ENCODE measurements at regions not wholly inside any gene's neighbourhood (a gene's known extent, or its start where the extent isn't known, plus 50 kb on each side); places are given as distances from the start of the nearest gene placed in this dataset.

DNA sequence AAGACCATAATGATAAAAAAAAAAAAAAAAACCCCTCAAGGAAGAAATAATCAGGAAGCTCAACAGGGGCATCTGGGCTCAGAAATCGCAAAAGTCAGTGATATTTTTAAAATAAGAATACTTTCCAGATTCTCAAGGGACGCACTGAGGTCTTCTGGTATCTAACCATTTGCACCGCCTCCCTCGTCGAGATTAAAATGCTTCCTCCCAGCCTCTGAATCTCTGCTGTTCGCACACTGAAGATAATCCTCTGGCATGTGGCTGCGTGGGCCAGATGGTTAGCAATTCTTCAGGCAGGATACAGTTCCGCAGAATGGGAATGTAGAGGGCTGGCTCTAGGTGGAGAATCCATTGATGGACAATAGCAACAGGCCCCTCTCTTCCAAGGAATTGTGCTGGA lies 211.7 kb upstream of the CDH5 start:
- DNase-seq (ENCODE audit: low read depth) (no peak), FAIRE-seq (no peak)
- Mint-ChIP-seq H3K36me3 (ENCODE audit: low read depth, unreplicated experiment) (no peaks in the 10 kb centered on the region), H3K4me1 (ENCODE audit: low read depth, unreplicated experiment) (peaks cover 25% of the 10 kb centered on the region), H3K4me3 (ENCODE audit: unreplicated experiment) (no peak overlapping the region), H3K27ac (ENCODE audit: unreplicated experiment) (no peak overlapping the region), H3K27me3 (ENCODE audit: low read depth, unreplicated experiment) (peaks cover 6% of the 10 kb centered on the region), H3K9me3 (ENCODE audit: unreplicated experiment) (no peaks in the 10 kb centered on the region)
- H3K4me2 ChIP-seq (ENCODE audit: low read length): no peak overlapping the region
- H3K36me3 ChIP-seq (ENCODE audit: insufficient read depth, low read length): no peaks in the 10 kb centered on the region
- peaks cover 25% of the 10 kb centered on the region for H3K4me1 ChIP-seq (ENCODE audit: insufficient read depth, low read length)
- no peak for TF ChIP-seq EZH2 (IDR thresholded peaks at IDR 0.05; ENCODE audit: insufficient read depth, low read length)
- TF ChIP-seq, protein P1, sequence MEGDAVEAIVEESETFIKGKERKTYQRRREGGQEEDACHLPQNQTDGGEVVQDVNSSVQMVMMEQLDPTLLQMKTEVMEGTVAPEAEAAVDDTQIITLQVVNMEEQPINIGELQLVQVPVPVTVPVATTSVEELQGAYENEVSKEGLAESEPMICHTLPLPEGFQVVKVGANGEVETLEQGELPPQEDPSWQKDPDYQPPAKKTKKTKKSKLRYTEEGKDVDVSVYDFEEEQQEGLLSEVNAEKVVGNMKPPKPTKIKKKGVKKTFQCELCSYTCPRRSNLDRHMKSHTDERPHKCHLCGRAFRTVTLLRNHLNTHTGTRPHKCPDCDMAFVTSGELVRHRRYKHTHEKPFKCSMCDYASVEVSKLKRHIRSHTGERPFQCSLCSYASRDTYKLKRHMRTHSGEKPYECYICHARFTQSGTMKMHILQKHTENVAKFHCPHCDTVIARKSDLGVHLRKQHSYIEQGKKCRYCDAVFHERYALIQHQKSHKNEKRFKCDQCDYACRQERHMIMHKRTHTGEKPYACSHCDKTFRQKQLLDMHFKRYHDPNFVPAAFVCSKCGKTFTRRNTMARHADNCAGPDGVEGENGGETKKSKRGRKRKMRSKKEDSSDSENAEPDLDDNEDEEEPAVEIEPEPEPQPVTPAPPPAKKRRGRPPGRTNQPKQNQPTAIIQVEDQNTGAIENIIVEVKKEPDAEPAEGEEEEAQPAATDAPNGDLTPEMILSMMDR (IDR thresholded peaks at IDR 0.05; ENCODE audit: insufficient read depth, low read depth, low read length): no peak
- no peak overlapping the region for H3K4me3 ChIP-seq (ENCODE audit: insufficient read depth, low read depth, low read length)
- no peak overlapping the region for H3K27ac ChIP-seq (ENCODE audit: low read depth, low read length)
- no peaks in the 10 kb centered on the region for H4K20me1 ChIP-seq (ENCODE audit: insufficient read depth, low read length)
- no peak overlapping the region for H2AFZ ChIP-seq (ENCODE audit: low read depth, low read length)
- no peaks in the 10 kb centered on the region for H3K27me3 ChIP-seq (ENCODE audit: insufficient read depth, low read length)
- no peaks in the 10 kb centered on the region for H3K79me2 ChIP-seq (ENCODE audit: insufficient read depth, low read length)
- H3K9me3 ChIP-seq (ENCODE audit: insufficient read depth, low read depth, low read length): no peaks in the 10 kb centered on the region
- H3K9ac ChIP-seq (ENCODE audit: low read length): no peak overlapping the region

DNA sequence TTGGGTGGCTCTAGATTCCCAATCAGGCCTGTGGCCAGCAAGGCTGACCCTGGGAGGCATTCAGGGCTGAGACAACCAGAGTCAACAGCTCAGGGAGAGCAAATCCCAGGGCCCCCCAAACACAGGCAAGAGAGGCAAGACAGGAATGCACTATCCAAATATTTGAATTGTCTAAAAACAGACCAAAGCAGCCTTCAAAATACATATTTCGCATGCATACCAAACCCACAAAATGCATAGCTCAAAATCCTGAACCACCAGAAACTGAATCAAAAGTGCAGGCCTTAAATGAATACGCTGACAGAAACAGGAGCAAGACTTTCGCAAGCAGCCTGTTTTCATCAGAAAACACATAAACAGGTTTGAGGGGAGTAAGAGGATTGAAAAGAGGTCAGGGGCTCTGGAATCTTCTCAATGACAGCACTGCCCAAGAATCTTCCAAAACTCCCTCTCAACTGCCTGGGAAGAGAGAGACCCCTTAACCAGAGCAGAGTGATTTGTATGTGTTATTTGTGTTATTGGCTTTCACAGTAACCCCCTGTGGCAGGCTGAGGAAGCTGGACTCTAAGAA lies 213.6 kb upstream of the CDH5 start:
- peak overlapping the region; percentile 93 for H3K27ac Mint-ChIP-seq (ENCODE audit: unreplicated experiment)
- H3K4me3 Mint-ChIP-seq (ENCODE audit: unreplicated experiment): no peak overlapping the region
- H3K27me3 Mint-ChIP-seq (ENCODE audit: low read depth, unreplicated experiment): peaks cover 9% of the 10 kb centered on the region
- DNase-seq (ENCODE audit: low read depth) (peak; percentile 92), FAIRE-seq (peak; percentile 34)
- Histone ChIP-seq H3K9ac (ENCODE audit: low read length) (peak overlapping the region; percentile 64), H2AFZ (ENCODE audit: low read depth, low read length) (no peak overlapping the region), H3K36me3 (ENCODE audit: insufficient read depth, low read length) (no peaks in the 10 kb centered on the region), H3K27me3 (ENCODE audit: insufficient read depth, low read length) (no peaks in the 10 kb centered on the region), H3K9me3 (ENCODE audit: insufficient read depth, low read depth, low read length) (no peaks in the 10 kb centered on the region), H3K79me2 (ENCODE audit: insufficient read depth, low read length) (no peaks in the 10 kb centered on the region), H4K20me1 (ENCODE audit: insufficient read depth, low read length) (no peaks in the 10 kb centered on the region), H3K4me2 (ENCODE audit: low read length) (peak overlapping the region; percentile 65), H3K4me3 (ENCODE audit: insufficient read depth, low read depth, low read length) (no peak overlapping the region), H3K27ac (ENCODE audit: low read depth, low read length) (peak overlapping the region; percentile 78), H3K4me1 (ENCODE audit: insufficient read depth, low read length) (peaks cover 25% of the 10 kb centered on the region)
- TF ChIP-seq, protein P1 (IDR thresholded peaks at IDR 0.05; ENCODE audit: insufficient read depth, low read depth, low read length): no peak
- TF ChIP-seq EZH2 (IDR thresholded peaks at IDR 0.05; ENCODE audit: insufficient read depth, low read length): no peak
- H3K36me3 Mint-ChIP-seq (ENCODE audit: low read depth, unreplicated experiment): no peaks in the 10 kb centered on the region
- peaks cover 25% of the 10 kb centered on the region for H3K4me1 Mint-ChIP-seq (ENCODE audit: low read depth, unreplicated experiment)
- no peaks in the 10 kb centered on the region for H3K9me3 Mint-ChIP-seq (ENCODE audit: unreplicated experiment)

DNA sequence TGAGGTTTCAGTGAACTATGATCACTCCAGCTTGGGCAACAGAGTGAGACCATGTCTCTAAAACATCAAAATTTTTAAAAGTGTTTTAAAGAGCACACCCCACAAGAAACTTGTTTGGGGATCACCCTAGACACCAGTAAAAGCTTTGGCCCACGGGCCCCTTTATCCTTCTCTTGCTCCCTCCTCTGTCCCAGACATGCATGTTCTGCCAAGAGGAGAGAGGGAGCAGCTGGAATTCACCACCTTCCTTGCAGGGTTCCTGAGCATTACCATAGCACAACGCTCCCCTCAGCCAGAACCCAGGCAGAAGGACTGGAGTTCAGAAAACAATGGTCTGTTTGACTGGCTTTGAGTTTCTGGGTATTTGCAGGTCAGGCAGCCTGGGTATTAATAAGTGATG lies 214.3 kb upstream of the CDH5 start:
- FAIRE-seq: no peak
- Mint-ChIP-seq H3K27ac (ENCODE audit: unreplicated experiment) (peak overlapping the region; percentile 88), H3K36me3 (ENCODE audit: low read depth, unreplicated experiment) (no peaks in the 10 kb centered on the region), H3K4me3 (ENCODE audit: unreplicated experiment) (no peak overlapping the region), H3K4me1 (ENCODE audit: low read depth, unreplicated experiment) (peaks cover 25% of the 10 kb centered on the region), H3K9me3 (ENCODE audit: unreplicated experiment) (no peaks in the 10 kb centered on the region), H3K27me3 (ENCODE audit: low read depth, unreplicated experiment) (peaks cover 11% of the 10 kb centered on the region)
- Histone ChIP-seq H3K36me3 (ENCODE audit: insufficient read depth, low read length) (no peaks in the 10 kb centered on the region), H3K27ac (ENCODE audit: low read depth, low read length) (peak overlapping the region; percentile 78), H3K4me1 (ENCODE audit: insufficient read depth, low read length) (peaks cover 25% of the 10 kb centered on the region), H4K20me1 (ENCODE audit: insufficient read depth, low read length) (no peaks in the 10 kb centered on the region), H3K4me3 (ENCODE audit: insufficient read depth, low read depth, low read length) (no peak overlapping the region), H3K27me3 (ENCODE audit: insufficient read depth, low read length) (no peaks in the 10 kb centered on the region), H3K9me3 (ENCODE audit: insufficient read depth, low read depth, low read length) (no peaks in the 10 kb centered on the region), H3K4me2 (ENCODE audit: low read length) (peak overlapping the region; percentile 65), H2AFZ (ENCODE audit: low read depth, low read length) (no peak overlapping the region), H3K79me2 (ENCODE audit: insufficient read depth, low read length) (no peaks in the 10 kb centered on the region), H3K9ac (ENCODE audit: low read length) (peak overlapping the region; percentile 58)
- DNase-seq (ENCODE audit: low read depth): no peak
- TF ChIP-seq, protein P1 (IDR thresholded peaks at IDR 0.05; ENCODE audit: insufficient read depth, low read depth, low read length): no peak
- TF ChIP-seq EZH2 (IDR thresholded peaks at IDR 0.05; ENCODE audit: insufficient read depth, low read length): no peak
